ENCODE measurements at regions not wholly inside any gene's neighbourhood (a gene's known extent, or its start where the extent isn't known, plus 50 kb on each side); places are given as distances from the start of the nearest gene placed in this dataset.

DNA sequence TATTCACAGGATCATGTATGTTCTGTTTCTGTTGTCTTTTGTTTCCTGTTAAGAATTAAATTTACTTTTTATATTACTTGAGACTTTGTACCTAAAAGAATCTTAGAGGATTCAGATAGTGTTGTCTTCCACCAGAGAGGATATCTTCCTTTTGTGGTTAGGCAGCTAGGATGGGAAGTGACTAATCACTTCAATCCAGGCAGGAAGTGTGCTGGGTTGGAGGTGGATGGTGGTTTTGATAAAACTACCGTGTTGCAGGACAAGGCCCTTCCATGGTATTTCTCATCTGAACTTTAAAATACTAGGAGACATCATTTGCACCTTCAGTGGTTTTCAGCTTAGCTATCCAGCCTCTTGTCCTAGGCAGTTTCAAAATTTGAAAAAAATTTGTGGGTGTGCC lies 728.6 kb upstream of the CDH2 start:
- no peak for DNase-seq

DNA sequence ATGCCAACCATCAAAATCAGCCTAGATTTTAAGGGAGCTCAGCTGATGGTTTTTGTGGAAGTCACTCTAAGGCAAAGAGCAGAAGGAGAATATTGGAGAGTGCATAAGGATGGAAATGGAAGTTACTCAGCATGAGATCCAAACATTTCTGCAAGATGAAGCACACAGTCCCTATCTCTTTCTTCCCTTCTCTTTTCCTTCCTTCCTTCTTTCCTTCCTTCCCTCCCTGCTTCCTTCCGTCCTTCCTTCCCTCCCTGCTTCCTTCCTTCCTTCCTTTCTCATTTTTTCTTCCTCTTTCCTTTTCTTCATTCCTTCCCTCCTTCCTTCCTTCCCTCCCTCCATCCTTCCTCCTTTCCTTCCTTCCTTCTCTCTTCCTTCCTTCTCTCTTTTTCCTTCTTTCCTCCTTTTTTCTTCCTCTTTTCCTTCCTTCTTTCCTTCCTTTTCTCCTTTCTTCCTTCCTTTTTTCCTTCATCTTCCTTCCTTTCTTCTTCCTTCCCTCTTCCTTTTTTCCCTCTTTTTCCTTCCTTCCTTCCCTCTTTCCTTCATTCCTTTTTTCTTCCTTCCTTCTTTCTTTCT lies 727.9 kb upstream of the CDH2 start:
- DNase-seq, result no peak

GRCh38 chr18:28903306-28903705 lies 726.4 kb upstream of the CDH2 start:
- no peak for DNase-seq

GRCh38 chr18:28890791-28891190 lies 713.9 kb upstream of the CDH2 start:
- no peak for DNase-seq

DNA sequence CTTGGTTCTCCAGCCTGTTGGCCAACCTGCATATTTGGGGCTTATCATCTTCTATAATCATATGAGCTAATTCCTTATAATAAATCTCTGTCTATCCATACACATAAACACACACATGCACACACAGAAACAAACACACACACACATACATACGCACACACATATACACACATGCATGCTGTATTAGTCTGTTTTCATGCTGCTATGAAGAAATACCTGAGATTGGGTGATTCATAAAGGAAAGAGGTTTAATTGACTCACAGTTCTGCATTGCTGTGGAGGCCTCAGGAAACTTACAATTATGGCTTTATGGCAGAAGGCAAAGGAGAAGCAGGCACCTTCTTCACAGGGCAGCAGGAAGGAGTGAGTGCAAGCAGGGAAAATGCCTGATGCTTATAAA lies 707.4 kb upstream of the CDH2 start:
- DNase-seq, result no peak

- no peak for DNase-seq
These were observed 703.9 kb upstream of the CDH2 start for GRCh38 chr18:28880856-28881255.

GRCh38 chr18:28875059-28875458 lies 698.1 kb upstream of the CDH2 start:
- DNase-seq, result no peak

DNA sequence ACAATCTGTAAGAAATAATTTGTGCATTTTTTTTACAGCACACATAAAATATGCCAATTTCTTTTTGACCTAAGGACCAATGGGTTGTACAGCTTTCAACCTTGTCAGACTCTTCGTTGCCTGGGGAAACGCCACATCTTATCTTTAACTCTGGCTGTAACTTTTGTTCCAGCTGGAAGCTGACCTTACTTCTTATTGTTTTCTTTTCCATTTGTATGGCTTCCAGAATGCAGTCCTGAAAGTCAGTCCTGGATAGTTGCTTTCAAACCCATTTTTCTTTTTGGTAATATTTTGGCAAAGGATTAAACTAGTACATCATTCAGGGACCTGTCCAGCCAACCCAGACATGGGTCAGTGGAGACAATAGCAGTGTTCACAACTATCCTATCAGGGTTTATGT lies 686.5 kb upstream of the CDH2 start:
- no peak for DNase-seq

DNA sequence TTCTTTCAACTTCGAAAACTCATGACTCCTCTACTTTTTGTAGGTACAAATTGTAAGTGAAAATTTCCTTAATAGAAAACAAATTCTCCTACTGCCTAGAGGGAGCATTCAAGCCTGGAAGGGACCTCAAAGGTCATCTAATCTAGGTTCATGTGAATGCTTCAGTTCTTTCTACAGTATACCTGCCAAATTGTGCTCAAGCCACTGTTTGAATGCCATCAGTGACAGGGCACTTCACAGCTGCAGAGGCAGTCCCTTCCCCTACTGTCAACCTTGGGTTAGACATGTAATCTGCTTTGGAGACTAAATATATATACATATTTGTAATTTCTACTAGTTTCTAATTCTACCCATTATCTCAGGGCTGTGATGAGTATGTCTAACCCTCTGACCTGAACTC lies 681.3 kb upstream of the CDH2 start:
- DNase-seq, result no peak

DNA sequence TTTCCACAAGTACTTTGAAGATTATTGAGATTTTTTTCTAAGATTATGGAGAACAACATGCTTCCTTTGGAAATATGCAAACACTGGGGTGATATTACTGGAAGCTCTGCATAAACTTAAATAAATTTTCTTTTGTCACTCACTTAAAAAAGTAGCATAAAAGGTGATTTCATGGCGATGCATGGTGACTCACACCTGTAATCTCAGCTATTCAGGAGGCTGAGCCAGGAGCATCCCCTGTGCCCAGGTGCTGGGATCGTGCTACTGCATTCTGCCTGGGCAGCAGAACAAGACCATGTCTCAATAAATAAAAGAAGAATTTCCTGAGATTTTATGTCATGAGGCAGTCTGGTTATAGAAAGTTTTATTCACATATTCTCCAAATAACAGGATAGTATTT lies 679.1 kb upstream of the CDH2 start:
- no peak for DNase-seq

DNA sequence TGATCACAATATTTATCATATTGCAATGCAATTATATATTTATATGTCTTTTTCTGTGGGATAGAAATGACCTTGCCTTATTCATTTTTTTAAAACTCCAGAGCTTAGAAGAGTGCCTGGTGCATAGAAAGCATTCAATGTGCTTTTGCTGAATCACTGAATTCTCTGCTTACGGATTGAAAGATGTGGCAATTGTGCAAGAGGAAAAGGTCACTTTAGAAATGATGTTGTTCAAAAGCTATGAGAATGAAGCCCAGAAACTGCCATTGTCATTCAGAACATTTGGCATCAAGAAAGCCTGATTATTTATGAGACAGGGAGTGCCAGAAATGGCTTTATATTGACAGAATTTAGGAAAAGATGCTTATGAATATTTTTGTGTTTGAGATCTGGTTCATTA lies 678.6 kb upstream of the CDH2 start:
- no peak for DNase-seq

- DNase-seq, result no peak
These were observed 678.0 kb upstream of the CDH2 start for GRCh38 chr18:28854964-28855363.

- no peak for DNase-seq
These were observed 670.0 kb upstream of the CDH2 start for GRCh38 chr18:28846958-28847357.

DNA sequence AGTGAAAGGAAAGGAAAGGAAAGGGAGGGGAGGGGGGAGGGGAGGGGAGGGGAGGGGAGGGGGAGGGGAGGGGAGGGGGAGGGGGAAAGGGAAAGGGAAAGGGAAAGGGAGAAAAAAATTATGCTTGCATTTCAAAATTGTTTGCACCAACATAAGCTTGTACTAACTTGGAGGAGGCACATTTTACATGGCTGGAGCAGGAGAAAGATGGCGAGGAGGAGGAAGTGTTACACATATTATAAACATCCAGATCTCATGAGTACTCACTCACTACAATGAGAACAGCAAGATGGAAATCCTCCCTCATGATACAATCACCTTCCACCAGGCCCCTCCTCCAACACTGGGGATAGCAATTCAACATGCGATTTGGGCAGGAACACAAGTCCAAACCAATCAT lies 660.2 kb upstream of the CDH2 start:
- no peak for DNase-seq

GRCh38 chr18:28834889-28835288 lies 658.0 kb upstream of the CDH2 start:
- no peak for DNase-seq

DNA sequence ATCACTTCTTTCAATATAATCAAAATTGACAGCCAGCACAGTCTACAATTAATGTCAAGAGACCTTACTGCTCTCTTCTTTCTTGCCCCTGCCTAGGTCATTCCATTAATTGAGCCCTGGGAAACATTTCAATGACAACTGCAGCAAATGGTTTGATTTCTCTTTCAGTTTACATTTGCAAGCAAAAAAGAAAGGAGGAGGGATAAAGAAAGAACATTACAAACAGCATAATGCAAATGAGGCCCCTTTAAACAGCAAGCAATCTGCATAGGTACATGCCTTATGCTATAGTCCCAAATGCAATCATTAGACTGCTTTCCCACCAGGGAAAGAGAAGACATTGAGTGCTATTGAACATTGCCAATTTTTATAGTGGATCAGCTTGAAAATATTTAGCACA lies 655.0 kb upstream of the CDH2 start:
- no peak for DNase-seq

GRCh38 chr18:28831476-28831875 lies 654.5 kb upstream of the CDH2 start:
- DNase-seq, result no peak

DNA sequence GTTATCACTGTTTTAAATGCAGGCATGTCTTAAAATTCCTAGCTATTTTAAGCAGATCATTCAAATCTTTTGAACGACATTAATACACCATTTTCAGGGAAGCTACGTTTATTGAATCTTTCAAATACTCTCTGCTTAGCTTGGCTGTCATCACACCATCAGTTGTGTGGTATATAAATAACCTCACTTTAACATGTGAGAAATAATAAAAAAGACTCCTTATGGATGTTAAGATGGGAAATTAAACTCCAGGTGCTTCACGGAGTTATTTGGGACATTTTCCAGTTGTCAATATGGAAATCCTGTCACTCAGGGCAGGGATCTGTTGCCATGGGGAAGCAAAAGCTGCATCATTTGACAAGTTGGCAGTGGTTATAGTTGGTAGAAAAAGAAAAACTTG lies 649.2 kb upstream of the CDH2 start:
- DNase-seq, result no peak

GRCh38 chr18:28824183-28824574 lies 647.2 kb upstream of the CDH2 start:
- no peak for DNase-seq

- DNase-seq, result no peak
These were observed 646.7 kb upstream of the CDH2 start for GRCh38 chr18:28823506-28824182.

GRCh38 chr18:28820353-28820752 lies 643.4 kb upstream of the CDH2 start:
- DNase-seq, result peak in 1 of 4 experiments; percentile 1

DNA sequence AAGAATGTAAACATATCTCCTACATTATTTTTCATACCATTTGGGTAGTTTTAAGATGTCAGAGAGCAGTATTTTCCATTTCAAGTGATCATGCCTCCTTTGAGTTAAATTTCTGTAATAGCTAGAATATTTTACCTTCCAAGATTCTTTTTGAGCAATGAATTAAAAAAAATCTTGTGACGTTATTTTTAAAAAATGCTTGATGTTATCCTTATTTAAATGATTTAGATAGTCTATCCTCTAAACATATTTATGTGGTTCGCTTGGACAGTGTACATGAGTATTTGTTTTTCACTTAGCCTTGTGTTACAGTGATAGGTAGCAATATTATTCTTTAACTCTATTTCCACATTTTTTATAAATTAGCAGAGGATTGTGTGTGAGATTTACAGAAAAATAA lies 639.2 kb upstream of the CDH2 start:
- no peak for DNase-seq

DNA sequence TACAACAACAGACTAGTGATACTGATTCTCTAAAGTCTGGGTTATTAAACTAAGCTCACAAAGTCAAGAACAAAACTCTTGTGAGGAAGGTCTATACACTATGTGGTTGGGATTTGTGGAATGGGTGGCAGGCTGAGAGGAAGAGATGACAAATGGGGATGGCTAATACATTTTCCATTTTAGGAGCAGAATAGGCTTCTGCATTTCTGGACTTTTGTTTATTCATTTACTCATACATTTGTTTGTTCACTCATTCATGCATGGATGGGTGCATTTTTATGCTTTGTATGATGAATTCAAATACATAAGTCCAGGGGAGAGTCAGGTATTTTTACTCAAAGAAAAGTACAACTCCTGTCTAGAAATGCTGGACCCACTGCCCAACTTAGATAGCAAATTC lies 637.4 kb upstream of the CDH2 start:
- no peak for DNase-seq

- DNase-seq, result no peak
These were observed 631.4 kb upstream of the CDH2 start for GRCh38 chr18:28808373-28808772.

- DNase-seq, result no peak
These were observed 628.6 kb upstream of the CDH2 start for GRCh38 chr18:28805491-28805890.

Measured in suppressor macrophage (primary cell).